GM18511 (cell line): ENCODE measurements at regions not wholly inside any gene's neighbourhood (a gene's known extent, or its start where the extent isn't known, plus 50 kb on each side); places are given as distances from the start of the nearest gene placed in this dataset.

ENCODE experiments used
- ATAC-seq: cut with Tn5 transposase; IDR thresholded peaks from one replicate; pipeline ENCODE4 v1.9.1; 2021; ENCODE audit warnings: mild to moderate bottlenecking, moderate library complexity; ENCODE audit not compliant: unreplicated experiment

DNA sequence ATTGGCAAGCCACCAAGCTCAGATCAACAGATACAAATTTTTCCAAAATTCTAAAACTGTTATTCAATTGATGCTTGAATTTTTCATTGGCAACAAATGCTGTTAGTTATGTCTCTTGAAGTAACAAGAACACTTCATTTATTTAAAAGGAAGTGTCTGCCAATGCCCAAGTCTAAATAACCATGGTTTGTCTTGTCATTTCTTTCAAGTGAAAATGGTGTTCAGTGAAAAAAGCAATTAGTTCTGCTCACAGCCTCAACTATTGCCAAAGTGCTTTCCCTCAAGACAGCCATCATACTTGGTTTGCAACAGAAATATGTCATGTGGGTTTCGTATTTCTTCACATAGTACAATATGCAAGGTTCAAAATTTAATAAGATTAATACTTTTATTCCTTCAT lies 312.6 kb upstream of the LMCD1 start:
- no peak for ATAC-seq

DNA sequence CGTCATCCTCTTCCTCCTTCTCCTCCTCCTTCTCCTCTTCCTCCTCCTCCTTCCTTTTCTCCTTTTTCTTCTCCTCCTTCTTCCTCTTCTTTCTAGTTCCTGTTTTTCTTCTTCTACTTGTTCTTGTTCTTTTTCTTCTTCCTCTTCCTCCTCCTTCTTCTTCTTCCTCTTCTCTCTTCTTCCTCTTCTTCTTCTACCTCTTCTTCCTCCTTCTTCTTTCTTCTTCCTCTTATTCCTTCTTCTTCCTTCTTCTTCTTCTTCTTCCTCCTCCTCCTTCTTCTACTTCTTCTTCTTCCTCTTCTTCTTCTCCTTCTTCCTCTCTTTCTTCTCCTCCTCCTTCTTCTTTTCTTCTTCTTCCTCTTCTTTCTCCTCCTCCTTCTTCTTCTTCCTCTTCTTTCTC lies 310.2 kb upstream of the LMCD1 start:
- ATAC-seq = no peak

DNA sequence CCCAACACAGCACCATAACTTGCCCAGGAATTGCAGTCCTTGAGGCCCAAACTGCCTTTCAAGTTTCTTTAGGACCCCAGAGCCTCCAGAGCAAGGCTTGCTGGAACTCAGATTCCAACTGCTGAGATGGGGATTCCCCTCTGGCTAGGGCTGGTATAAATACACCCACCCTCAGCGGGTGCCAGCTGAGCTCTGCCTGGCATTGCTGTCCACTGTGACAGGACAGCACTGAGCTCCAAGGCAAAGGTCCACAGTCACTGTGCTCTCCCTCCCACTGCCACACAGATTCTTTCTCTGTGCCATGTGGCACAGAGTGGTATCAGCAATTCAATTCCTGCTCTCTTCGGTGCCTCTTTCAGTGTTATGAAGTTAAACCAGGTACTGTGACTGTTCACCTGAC lies 304.2 kb upstream of the LMCD1 start:
- no peak for ATAC-seq

DNA sequence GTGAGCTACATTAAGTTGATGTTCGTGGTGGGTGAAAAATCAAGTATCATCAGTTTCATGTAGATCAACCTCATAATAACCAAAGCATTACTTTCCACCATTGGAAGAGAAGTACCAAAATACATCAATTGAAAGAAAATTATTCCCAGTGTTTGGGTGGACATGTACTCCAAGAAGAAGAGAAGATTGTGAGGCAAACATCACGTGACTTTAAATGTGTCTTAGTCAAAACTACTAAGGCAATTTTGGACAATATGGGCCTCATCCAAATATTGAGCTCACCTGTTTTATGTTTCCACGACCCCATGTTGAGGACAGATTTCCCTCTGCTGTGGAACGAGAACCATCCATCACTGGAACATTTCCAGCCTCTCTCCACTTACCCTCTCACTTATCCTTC lies 303.0 kb upstream of the LMCD1 start:
- no peak for ATAC-seq

DNA sequence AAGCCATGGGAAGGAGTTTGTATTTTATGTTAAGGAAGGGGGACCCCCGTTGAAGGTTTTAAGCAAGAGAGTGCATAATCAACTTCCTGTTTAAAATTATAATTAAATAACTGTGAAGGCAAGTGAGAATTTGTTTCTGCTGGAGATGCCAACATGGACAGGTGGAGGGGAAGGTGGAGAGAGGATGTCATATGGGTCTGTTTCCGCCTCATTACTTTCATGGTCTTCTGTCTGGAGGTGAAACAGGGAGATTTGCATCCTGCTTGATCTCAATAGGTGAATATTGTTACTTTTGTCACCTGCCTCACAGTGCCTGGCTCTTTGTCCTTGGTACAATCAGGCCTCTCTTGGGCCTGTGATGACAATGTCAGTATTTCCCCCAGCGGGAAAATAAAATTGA lies 300.6 kb upstream of the LMCD1 start:
- no peak for ATAC-seq

DNA sequence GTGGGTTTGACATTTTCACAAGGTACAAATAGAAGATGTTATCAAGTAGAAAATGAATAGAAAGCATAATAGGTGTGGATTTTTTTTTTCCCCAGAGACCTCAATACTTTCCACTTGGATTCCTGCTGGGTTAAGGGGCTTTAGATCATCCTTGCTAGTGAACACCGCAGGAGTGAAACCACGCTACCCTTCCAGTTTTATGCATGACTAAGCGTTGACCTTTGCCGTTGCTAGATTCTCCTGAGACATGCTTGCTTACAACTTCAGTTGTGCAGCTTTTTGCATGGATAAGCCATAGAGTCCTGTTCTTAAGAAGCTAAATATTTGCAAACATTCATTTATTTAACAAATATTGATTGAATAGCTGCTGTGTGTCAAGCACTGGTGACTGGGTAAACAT lies 299.7 kb upstream of the LMCD1 start:
- ATAC-seq = no peak

DNA sequence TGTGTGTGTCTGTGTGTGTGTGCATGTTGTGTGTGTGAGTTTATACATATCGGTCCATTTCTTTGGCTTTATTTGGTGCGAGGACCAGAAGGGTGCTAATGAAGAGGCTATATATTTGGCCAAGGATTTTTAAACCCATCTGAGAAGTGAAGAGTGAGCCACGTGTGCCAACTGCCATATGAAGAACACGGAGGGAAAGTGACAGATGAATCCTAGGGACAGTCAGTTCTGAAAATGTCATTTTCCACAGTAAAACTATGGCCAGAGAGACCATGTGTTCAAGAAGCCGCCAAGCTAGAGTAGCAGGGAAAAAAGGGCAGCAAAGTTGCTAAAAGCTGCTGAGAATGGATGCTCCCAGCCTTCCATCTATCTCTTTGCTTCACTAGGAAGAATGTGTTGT lies 297.3 kb upstream of the LMCD1 start:
- ATAC-seq = no peak

DNA sequence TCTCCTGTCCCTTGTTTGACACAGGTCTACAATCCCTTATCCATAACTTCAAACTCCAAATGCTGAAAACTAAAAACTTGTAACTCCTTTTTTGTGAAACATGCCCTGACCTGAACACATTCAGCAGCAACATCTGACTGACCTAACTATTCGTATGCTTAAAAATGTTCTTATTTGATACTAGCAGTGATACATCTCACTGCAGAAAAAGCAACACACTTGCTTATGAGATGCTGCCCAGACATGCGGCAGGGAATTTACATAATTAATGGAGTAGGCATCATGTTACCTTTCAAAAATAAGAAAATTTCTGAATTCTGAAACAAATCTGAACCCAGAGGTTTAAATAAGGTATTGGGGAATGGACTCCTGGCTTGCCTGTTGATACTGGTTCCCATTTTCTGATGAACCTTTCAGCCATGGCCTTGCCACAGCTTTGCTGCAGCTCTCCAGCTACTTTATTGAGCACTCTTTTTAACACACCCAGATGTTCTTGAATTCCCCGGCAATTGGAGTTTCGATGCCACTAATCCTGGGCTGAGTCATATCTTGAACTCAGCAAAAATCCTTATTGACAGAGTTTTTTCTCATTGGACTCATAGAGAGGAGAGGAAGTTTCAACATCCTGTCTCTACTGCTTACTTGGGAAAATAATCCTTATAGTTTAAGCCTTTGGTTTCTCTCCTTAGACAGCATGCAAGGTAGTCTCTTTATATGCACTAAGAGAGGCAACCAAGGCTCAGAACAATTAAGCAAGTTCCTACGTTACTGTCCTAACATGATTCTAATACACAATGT lies 296.6 kb upstream of the LMCD1 start:
- ATAC-seq = no peak

DNA sequence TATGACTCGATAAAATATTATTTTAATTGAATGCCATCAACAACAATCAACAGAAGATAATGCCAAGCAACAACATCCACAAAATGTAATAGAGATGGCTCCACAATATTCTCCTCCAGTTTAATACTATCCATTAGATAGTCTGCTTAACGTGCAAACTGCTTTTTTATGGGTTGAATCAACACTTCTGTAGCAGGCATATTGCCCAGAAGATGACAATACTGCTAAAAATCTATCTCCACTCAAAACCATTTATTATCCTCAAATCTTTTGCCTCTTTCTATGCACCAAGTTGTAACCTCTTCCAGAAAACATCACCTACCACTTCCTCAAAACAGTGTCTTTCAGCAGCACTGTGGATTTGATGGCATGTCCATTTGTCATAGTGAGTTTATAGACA lies 295.7 kb upstream of the LMCD1 start:
- no peak for ATAC-seq

DNA sequence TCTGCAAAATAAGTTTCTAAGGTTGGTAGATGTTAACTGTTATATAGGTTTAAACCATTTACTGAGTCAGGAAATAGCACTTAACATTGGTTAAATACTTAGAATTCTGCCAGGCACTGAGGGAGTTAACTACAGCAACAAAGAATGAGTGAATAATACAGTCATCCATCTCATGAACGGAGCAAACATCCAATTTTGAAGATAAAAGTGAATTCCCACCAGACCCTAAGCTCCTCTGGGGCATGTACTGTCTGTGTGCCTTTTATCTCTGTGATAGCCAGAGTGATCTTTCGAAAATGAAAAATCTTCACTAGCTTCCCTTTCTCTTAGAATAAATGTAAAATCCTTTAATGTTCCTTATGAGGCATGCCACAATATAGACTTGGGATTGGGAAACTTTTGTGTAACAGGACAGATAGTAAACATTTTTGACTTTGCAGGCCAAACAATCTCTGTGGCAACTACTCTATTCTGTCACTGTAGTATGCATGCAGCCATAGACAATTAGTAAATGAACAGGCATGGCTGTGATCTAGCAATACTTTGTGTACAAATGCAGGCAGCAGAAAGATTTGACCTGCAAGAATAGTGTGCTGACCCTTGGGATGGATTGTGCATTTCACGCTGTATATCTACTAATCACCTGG lies 294.5 kb upstream of the LMCD1 start:
- ATAC-seq = no peak

DNA sequence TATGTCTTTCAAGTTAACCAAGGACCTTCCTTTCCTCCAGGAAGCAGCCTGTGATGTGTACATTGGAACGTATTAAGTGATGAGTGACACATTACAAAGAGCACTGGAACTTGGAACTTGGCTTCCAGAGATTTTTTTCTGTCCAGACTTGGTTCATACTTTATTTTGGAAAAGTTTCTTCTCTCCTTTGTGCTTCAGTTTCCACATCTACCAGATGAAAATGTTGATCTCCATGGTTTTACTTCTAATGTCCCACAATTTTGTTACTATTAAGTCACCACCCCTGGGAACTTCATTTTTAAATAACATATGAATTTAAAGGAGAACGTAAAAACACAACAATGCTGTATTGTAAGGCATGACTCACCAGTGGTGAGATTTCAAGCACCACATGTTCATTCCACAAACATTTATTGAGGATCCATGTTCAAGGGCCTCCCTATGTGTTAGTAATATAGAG lies 290.7 kb upstream of the LMCD1 start:
- ATAC-seq = no peak

DNA sequence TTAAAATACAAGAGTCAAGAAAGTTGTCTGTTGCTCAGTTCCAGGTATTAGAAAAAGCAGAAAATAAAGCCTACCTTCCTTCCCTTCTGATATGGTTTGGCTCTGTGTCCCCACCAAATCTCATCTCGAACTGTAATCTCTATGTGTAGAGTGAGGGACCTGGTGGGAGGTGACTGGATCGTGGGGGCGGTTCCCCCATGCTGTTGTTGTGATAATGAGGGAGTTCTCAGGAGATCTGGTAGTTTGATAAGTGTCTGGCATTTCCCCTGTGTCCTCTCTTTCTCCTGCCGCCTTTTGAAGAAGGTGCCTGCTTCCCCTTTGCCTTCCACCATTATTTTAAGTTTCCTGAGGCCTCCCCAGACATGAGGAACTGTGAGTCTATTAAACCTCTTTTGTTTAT lies 288.8 kb upstream of the LMCD1 start:
- no peak for ATAC-seq

DNA sequence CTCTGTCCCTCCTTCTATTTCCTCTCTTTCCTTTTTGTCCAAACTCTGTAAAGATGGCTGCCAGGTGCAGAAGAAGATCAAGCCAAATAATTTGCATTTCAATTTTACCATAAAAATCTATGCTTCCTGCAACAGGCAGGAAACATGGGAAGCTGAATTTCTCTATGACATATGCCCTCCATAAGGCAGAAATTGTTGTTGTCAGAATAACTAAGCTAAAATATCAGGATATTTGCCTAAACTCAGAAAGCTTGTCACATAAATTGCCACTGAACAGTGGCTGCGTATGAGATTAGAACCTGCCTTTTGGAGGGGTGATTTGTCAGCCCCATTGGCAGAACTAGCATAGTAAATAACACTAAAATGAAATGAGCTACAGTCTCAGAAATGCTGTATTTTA lies 288.3 kb upstream of the LMCD1 start:
- ATAC-seq = no peak

DNA sequence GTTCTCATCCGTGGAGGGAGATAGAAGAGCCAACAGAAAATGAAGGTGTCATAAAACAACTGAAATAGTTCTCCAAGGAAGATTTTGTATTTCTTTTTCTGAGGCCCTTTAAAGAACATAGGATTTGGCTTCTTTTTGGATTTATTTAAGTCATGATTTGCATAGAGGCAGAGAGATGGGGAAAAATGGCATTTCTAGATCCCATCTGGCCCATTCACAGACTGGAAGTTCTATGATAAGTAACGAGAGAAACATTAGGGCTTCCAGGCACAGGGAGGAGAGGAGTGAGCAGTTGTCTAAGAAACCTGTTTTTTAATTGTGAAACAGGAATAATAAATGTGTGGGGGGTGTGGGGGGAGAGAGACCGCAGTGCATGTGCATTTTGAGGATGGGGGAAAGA lies 285.8 kb upstream of the LMCD1 start:
- no peak for ATAC-seq

DNA sequence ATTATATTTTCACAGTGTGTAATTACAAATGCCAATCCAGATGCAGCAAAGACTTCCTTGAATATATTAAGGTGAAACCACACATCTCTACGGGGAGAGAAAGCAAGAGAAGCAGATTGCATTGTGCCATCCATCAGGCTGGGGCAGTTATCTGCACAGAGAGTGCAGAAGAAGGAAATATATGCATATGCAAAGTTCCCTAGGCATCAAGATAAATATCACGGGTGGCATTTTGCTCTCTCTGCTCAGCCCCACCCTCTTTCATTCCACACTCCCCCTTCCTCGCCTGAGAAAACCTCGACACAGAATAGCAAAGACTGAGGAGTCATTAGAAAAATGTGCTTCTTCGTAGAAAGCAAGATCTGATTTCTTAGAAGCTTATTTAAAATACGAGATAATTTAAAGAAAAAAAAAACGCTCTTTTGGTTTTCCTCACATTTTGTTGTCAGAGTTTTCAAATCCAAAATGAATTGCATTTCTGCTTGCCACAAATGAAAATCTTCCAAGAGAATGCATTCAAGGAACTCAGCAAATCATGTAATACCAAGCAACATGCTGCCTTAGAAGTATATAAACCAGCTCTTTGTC lies 283.2 kb upstream of the LMCD1 start:
- no peak for ATAC-seq

DNA sequence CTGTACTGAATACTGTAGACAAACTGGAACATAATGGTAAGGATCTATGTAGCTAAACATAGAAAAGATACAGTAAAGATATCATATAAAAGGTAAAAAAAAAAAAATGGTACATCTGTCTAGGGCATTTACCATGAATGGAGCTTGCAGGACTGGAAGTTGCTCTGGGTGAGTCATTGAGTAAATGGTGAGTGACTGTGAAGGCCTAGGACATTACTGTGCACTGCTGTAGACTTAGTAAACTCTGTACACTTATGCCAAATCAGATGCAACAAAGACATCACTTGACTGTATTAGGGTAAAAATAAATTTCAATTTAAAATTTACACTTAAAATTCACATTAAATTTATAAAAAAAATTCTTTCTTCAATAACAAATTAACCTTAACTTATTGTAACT lies 281.3 kb upstream of the LMCD1 start:
- ATAC-seq = no peak

DNA sequence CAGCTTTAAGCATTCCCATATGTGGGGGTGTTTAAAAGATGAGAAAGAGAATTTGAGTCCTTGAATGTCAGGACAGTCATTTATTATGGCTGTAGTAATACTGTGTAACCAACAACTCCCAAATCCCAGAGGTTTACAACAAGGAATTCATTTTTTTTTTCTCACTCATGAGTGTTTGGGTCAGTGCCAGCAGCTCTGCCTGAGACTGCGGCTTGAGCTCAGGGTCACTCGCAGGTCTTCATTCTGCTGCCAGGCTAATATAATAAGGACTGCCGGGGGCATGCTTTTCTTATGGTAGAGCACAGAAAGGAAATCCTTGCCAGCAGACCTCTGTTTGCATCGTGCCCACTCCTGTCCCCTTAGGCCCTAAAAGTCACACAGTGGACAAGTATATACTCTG lies 277.9 kb upstream of the LMCD1 start:
- no peak for ATAC-seq

DNA sequence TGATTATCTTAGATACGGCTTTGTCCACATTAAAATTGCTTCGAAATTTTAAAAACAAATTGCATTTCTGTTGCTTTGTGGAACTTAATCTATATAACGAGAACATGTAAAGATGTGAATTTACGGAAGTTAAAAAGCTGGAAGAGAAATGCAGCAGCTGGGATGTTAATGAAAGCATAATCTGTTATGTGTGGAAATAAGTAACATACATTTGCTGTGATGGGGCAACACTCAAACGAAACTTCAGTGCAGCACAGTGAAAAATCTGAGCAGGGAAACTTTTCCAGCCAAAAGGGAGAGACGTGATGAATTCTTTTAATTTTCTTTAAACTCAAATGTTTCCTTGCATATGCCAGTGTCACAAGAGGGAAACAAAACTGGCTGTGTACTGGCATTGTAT lies 276.7 kb upstream of the LMCD1 start:
- no peak for ATAC-seq

DNA sequence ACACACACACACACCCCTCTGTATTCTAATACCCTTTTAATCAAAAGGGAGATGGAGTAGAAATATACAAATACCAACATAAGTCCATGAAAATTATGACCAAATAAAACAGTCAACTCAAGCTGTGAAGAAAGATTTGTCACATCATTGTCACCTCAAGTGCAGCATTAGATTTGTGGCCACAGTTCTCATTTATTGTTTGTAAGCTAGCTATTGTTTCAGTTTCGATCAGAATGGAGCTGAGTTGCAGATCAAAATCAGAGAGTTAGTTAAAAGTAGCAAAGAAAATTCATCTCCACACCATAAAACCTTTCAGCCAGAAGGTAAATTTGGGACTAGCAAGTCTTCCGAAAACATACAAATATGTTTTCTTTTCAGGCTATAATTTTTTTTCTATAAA lies 267.7 kb upstream of the LMCD1 start:
- no peak for ATAC-seq

DNA sequence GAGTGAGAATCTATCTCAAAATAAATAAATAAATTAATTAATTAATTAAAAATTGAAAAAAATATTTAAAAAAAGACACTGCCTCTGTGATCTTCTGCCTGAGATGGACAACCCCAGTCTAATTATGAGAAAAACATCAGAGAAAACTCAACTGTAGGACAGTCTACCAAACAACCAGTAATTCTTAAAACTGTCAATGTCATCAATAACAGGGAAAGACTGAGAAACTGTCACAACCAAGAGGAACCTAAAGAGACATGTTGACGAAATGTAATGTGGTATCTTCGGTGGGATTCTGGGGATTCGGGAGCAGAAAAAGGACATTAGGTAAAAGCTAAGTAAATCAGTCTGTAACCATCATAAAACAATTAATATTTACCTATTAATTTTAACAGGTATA lies 265.4 kb upstream of the LMCD1 start:
- no peak for ATAC-seq

DNA sequence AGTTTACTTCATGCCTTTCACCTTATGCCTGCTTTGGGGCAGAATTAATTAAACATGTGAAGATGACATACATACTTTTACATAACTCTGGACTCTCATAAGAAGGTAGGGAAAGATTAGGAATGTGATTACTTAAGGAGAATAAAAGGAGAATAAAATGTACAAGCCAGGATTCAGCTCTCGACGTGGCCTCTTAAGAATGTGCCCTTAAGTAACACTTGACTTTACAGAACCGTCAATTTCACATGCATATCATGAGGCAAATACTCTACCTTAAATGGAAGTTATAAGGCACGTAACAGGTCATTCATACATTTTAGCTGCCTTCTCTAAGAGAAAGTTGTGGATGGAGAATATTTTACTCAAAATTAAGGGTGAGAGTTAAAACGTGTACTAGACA lies 263.7 kb upstream of the LMCD1 start:
- ATAC-seq = no peak

DNA sequence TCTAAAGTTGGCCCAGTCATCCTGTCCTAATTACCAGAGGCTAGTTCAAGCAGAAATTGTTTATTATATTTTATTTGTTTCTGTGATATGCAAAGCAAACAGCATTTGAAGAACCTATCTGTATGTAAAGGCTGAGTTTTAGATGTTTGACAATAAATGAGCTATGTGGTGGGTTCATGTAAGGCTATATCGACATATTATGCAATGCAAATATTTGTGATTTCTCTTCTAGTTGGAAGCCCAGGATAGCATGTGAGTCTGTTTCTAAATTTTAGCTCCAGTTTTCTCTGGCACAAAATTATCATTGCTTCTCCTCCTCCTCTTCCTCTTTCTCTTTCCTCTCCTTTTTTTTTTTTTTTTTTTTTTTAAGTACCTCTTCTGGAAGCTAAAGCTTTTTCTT lies 263.2 kb upstream of the LMCD1 start:
- ATAC-seq = no peak
